Liver (tissue), 3 donors: ENCODE measurements at regions not wholly inside any gene's neighbourhood (a gene's known extent, or its start where the extent isn't known, plus 50 kb on each side); places are given as distances from the start of the nearest gene placed in this dataset.
A peak's percentile ranks its signal among the peaks of the same experiment; 100 is the strongest.

Experiments used
- NR2F2 ChIP-seq: IDR thresholded peaks from 2 replicates; pipeline ENCODE4 v1.6.1; 2016; ENCODE audit warnings: antibody characterized with exemption
- RAD21 ChIP-seq, 2 donors: IDR thresholded peaks; 2 replicates each; pipeline ENCODE4 v1.6.1; 2016; ENCODE audit warnings: antibody characterized with exemption in 2 of 2, mild to moderate bottlenecking in 2 of 2
- TAF1 ChIP-seq: conservative IDR thresholded peaks from 2 replicates; pipeline ENCODE4 v1.6.1; 2016; ENCODE audit warnings: antibody characterized with exemption, mild to moderate bottlenecking
- TF ChIP-seq, protein P1 (sequence below): IDR thresholded peaks from 2 replicates; pipeline ENCODE4 v1.6.1; 2016; ENCODE audit warnings: antibody characterized with exemption, mild to moderate bottlenecking
- TF ChIP-seq, protein P2 (sequence below): fragments of 150-350 bp; IDR thresholded peaks from 2 replicates; pipeline ENCODE4 v1.5.1; 2017; ENCODE audit warnings: improper control_type of control experiment, low read depth, low read length; ENCODE audit not compliant: missing input control
- TF ChIP-seq, protein P3 (sequence below): IDR thresholded peaks from 2 replicates; pipeline ENCODE4 v1.6.1; 2016; ENCODE audit warnings: antibody characterized with exemption
- donor health status: healthy.
- donor health status: healthy.

DNA sequence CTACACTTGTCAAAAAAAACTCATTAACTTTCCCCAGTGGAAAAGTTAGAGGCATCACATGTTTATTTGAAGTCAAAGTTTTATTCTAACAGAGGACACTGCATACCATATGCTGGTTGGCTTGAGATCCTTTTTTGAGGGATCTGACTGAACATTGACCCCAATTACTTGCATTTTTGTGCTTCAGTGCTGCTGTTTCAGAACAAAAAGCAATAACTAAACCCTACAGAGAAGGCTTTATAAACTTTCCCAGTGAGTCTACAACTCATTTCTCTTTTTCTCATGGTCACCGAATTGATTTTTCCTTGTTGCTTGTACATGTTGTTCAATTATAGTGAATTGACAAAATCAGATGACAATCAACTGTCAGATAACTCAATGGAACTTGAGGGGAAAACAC is 69.3 kb upstream of the PHYHIPL start:
- TF ChIP-seq, protein P1, sequence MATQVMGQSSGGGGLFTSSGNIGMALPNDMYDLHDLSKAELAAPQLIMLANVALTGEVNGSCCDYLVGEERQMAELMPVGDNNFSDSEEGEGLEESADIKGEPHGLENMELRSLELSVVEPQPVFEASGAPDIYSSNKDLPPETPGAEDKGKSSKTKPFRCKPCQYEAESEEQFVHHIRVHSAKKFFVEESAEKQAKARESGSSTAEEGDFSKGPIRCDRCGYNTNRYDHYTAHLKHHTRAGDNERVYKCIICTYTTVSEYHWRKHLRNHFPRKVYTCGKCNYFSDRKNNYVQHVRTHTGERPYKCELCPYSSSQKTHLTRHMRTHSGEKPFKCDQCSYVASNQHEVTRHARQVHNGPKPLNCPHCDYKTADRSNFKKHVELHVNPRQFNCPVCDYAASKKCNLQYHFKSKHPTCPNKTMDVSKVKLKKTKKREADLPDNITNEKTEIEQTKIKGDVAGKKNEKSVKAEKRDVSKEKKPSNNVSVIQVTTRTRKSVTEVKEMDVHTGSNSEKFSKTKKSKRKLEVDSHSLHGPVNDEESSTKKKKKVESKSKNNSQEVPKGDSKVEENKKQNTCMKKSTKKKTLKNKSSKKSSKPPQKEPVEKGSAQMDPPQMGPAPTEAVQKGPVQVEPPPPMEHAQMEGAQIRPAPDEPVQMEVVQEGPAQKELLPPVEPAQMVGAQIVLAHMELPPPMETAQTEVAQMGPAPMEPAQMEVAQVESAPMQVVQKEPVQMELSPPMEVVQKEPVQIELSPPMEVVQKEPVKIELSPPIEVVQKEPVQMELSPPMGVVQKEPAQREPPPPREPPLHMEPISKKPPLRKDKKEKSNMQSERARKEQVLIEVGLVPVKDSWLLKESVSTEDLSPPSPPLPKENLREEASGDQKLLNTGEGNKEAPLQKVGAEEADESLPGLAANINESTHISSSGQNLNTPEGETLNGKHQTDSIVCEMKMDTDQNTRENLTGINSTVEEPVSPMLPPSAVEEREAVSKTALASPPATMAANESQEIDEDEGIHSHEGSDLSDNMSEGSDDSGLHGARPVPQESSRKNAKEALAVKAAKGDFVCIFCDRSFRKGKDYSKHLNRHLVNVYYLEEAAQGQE = no peak
- TF ChIP-seq, protein P2, sequence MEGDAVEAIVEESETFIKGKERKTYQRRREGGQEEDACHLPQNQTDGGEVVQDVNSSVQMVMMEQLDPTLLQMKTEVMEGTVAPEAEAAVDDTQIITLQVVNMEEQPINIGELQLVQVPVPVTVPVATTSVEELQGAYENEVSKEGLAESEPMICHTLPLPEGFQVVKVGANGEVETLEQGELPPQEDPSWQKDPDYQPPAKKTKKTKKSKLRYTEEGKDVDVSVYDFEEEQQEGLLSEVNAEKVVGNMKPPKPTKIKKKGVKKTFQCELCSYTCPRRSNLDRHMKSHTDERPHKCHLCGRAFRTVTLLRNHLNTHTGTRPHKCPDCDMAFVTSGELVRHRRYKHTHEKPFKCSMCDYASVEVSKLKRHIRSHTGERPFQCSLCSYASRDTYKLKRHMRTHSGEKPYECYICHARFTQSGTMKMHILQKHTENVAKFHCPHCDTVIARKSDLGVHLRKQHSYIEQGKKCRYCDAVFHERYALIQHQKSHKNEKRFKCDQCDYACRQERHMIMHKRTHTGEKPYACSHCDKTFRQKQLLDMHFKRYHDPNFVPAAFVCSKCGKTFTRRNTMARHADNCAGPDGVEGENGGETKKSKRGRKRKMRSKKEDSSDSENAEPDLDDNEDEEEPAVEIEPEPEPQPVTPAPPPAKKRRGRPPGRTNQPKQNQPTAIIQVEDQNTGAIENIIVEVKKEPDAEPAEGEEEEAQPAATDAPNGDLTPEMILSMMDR = no peak
- TF ChIP-seq RAD21 (IDR thresholded peaks at IDR 0.05) (peak; percentile 10 to 28), NR2F2 (no peak), TAF1 (no peak)
- TF ChIP-seq, protein P3, sequence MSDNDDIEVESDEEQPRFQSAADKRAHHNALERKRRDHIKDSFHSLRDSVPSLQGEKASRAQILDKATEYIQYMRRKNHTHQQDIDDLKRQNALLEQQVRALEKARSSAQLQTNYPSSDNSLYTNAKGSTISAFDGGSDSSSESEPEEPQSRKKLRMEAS = peak; percentile 13
